B cell (primary cell): ENCODE measurements at regions not wholly inside any gene's neighbourhood (a gene's known extent, or its start where the extent isn't known, plus 50 kb on each side); places are given as distances from the start of the nearest gene placed in this dataset.

Experiments used
- CTCF ChIP-seq: fragments of 200-600 bp; IDR thresholded peaks from one replicate; pipeline ENCODE4 v1.8.0; 2022; ENCODE audit warnings: antibody characterized with exemption, mild to moderate bottlenecking
- EZH2 ChIP-seq: IDR thresholded peaks from 2 replicates; pipeline ENCODE4 v1.6.1; 2012; ENCODE audit warnings: borderline replicate concordance, low read depth, mild to moderate bottlenecking, moderate library complexity, low read length; ENCODE audit not compliant: insufficient read depth, poor library complexity, severe bottlenecking

GRCh38 chr1:98110674-98111073, 189.8 kb upstream of the DPYD start:
- TF ChIP-seq CTCF (no peak), EZH2 (no peak)
